ENCODE measurements at regions not wholly inside any gene's neighbourhood (a gene's known extent, or its start where the extent isn't known, plus 50 kb on each side); places are given as distances from the start of the nearest gene placed in this dataset.

GRCh38 chr3:70753572-70753971, 441.1 kb upstream of the MDFIC2 start:
- CTCF ChIA-PET, result interaction anchor here (1.1 to 1.4 kb wide), 4 partner anchors 16 to 169 kb away, joined by 3 to 6 read pairs (median 3); no protein-coding TSS in a partner anchor
- dilution Hi-C loops (cut with MboI; ENCODE audit: extremely low pct_ligation_motif_present, low sequenced_read_pairs), result no loop called here

More at GRCh38 chr3:70753572-70753971, 441.1 kb upstream of the MDFIC2 start:
- TF ChIP-seq EZH2 (IDR thresholded peaks at IDR 0.05; ENCODE audit: borderline replicate concordance, low read depth, low read length, severe bottlenecking), result no peak
- TF ChIP-seq JUN (IDR thresholded peaks at IDR 0.05; ENCODE audit: borderline replicate concordance, insufficient read depth, insufficient read length, low read depth), result no peak
- no peak for TF ChIP-seq POLR2A (IDR thresholded peaks at IDR 0.05; ENCODE audit: low read depth, low read length)
- TF ChIP-seq CTCF (IDR thresholded peaks at IDR 0.05; ENCODE audit: extremely low read depth in 1 of 2, insufficient read depth in 1 of 2, low read depth in 1 of 2, low read length in 2 of 2), result no peak
- TF ChIP-seq GATA2 (IDR thresholded peaks at IDR 0.05; ENCODE audit: insufficient read depth, insufficient read length, low read depth, low read length), result no peak
- no peak for TF ChIP-seq POLR2AphosphoS5 (IDR thresholded peaks at IDR 0.05; ENCODE audit: insufficient read depth, low read depth, low read length)
- no peak for TF ChIP-seq MYC (IDR thresholded peaks at IDR 0.05; ENCODE audit: low read depth, low read length)
- no peak for TF ChIP-seq MAX (IDR thresholded peaks at IDR 0.05; ENCODE audit: insufficient read depth, insufficient read length)
- TF ChIP-seq FOS (IDR thresholded peaks at IDR 0.05; ENCODE audit: borderline replicate concordance, insufficient read depth, low read length), result no peak
- no peak overlapping the region for H3K9ac ChIP-seq (replicated peaks; ENCODE audit: extremely low read depth, insufficient read depth, low read length)
- no peak overlapping the region for H3K4me3 ChIP-seq (replicated peaks in 1 of 3; ENCODE audit: insufficient read depth in 1 of 3, low read depth in 1 of 3, low read length in 3 of 3)
- H3K27me3 ChIP-seq (ENCODE audit: control insufficient read depth in 2 of 2, insufficient read depth in 2 of 2, low read length in 2 of 2), result peaks cover 0 to 3% of the 10 kb centered on the region in 2 experiments
- no peak for DNase-seq (ENCODE audit: low read depth, low spot score)
- no peak overlapping the region for H3K27ac ChIP-seq (ENCODE audit: insufficient read depth, low read depth, low read length)
- H3K9me3 ChIP-seq (replicated peaks; ENCODE audit: control insufficient read depth, insufficient read depth, low read length), result no peaks in the 10 kb centered on the region
- POLR2A ChIA-PET, result no interaction called here
- no peak for FAIRE-seq
- no peak overlapping the region for H2AFZ ChIP-seq (ENCODE audit: low read depth, low read length)
- no peak overlapping the region for H3K4me2 ChIP-seq (ENCODE audit: insufficient read depth, low read length)
- no peaks in the 10 kb centered on the region for H3K36me3 ChIP-seq (ENCODE audit: control insufficient read depth in 2 of 2, extremely low read depth in 1 of 2, insufficient read depth in 2 of 2, low read length in 2 of 2)
- no peaks in the 10 kb centered on the region for H3K79me2 ChIP-seq (ENCODE audit: control insufficient read depth, insufficient read depth, low read length)
- H3K4me1 ChIP-seq (ENCODE audit: control insufficient read depth, extremely low read depth, insufficient read depth, low read length), result no peaks in the 10 kb centered on the region
- BruUV-seq (replicated peaks), result no TSS peak
- no peaks in the 10 kb centered on the region for H4K20me1 ChIP-seq (replicated peaks; ENCODE audit: control insufficient read depth, extremely low read depth, insufficient read depth, low read length)
- H3K9me1 ChIP-seq (replicated peaks; ENCODE audit: control insufficient read depth, extremely low read depth, insufficient read depth, low read length), result no peaks in the 10 kb centered on the region
- intact Hi-C loops (cut with micrococcal nuclease), result no loop called here

Measured in endothelial cell of umbilical vein (primary cell).